ENCODE measurements at regions not wholly inside any gene's neighbourhood (a gene's known extent, or its start where the extent isn't known, plus 50 kb on each side); places are given as distances from the start of the nearest gene placed in this dataset.
"Not testable (repeated sequence)": the region's sequence is repeated elsewhere in the genome, so short reads cannot be mapped to it uniquely, and the experiment has no call there.

DNA sequence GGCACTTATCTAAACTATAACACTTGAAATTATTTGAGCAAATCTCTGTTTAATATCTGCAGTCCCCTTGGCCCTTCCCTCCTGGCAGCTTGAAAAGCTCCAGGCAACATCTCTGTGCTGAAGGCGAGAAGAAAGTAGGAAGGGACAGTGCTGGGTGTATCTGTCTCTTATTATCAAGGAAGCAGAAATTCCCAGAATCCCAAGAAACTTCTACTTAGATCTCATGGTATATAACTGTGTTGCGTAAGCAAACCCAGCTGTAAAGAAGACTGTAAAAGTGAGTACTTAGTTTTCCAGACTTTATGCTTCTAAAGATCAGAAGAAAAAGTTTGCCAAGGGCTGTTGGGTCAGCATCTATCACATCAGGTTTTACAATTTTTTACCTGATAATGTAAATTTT, 1869.8 kb downstream of the MAT2B start:
- DNase-seq (ENCODE audit: low spot score), result no peak
- intact Hi-C loops (cut with DNase I), result no loop called here

DNA sequence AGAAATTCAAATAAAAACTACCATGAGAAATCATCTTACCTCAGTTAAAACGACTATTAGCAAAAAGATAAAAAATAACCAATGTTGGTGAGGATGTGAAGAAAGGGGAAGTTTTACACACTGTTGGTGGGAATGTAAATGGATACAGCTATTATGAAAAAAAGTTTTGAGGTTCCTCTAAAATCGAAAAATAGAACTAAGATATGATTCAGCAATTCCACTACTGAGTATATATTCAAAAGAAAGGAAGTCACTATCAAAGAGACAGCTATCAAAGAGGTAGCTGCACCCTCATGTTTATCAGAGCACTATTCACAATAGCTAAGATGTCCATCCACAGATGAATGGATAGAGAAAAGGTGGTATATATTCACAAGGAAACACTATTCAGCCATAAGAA, 1888.4 kb downstream of the MAT2B start:
- intact Hi-C loops (cut with DNase I), result no loop called here
- DNase-seq (ENCODE audit: low spot score), result no peak

DNA sequence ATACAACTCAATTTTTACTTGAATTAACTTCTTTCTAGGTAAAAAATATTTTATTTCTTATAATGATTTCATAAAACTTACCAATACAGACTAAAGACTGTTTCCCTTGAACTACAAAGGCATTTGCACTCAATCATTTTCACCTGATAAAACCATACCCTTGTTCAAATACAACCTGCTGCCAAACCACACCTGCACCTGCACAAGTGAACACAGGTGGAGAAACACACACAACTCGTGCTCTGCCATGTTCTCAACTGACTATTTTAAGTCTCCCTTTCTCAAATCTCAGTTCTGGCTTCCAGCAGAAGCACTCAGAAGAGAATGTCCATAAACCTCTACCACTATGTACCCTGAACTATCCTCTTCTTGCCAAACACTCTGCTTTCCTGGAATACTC, 1892.1 kb downstream of the MAT2B start:
- DNase-seq (ENCODE audit: low spot score), result no peak
- intact Hi-C loops (cut with DNase I), result no loop called here

DNA sequence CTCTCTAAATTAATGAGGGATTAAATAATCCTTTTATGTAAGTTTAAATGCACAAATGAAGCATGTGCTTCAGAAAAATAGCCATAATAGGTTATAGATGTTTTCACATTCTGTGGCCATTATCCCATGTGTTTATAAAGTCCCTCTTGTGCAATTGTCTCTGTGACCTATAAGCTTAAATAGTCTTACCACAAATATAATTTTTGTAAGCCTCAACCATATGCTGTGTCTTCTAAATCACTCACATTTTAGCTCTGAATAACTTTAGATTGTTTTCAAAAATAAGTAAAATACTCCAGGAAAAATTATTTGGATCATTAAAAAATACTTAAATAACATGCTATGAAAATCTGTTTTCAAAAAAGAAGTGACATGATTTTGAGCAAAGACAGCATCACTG, 1894.7 kb downstream of the MAT2B start:
- intact Hi-C loops (cut with DNase I), result no loop called here

DNA sequence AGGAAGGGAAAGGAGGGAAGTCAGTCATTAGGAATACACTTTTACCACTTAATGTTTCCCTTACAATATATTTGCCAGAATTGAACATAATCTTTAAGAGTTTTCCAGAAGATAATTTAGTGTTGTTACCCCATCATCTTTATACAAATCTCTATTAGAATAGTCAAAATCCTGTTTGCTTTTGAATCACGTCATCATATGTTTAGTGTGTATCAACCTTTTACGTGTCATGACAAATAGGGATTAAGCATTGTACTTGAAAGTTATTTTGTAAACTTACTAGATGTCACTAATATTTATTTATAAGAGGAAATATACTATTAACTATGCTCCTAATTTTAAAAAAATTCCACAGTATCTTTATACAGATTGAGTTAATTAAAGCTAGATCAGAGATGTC, 1899.5 kb downstream of the MAT2B start:
- DNase-seq (ENCODE audit: low spot score), result no peak
- intact Hi-C loops (cut with DNase I), result no loop called here

More for the DNA sequence above, 1894.7 kb downstream of the MAT2B start:
- DNase-seq (ENCODE audit: low spot score), result no peak

DNA sequence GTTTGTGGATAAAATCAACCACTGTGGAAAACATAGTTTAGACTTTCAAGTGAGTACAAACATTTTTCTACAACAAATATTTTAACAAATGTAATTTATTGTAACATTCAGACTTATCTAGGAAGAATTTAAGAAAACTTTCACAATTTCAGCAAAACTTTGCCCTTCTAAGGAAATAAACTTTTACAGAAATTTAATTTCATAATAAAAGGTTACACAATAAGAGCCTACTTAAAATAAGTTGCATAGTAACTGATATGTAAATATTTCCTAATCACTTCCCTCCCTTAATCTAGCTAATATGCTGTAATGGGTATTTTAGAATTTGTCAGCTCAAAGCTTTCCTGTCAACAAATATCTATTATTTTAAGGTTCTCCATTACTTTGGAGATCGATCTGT, 1899.9 kb downstream of the MAT2B start:
- intact Hi-C loops (cut with DNase I), result no loop called here

DNA sequence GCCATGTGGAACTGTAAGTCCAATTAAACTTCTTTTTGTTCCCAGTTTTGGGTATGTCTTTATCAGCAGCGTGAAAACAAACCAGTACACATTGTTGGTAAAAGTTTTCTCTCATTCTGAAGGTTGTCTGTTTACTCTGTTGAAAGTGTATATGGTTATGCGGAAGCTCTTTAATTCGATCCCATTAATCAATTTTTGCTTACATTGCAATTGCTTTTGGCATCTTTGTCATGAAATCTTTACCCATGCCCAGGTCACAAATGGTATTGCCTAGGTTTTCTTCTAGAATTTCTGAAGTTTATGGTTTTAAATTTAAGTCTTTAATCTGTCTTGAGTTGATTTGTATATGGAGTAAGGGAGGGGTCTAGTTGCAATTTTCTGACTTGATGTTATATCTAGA, 1901.9 kb downstream of the MAT2B start:
- intact Hi-C loops (cut with DNase I), result no loop called here
- no peak for DNase-seq (ENCODE audit: low spot score)

More for the DNA sequence above, 1899.9 kb downstream of the MAT2B start:
- no peak for DNase-seq (ENCODE audit: low spot score)

DNA sequence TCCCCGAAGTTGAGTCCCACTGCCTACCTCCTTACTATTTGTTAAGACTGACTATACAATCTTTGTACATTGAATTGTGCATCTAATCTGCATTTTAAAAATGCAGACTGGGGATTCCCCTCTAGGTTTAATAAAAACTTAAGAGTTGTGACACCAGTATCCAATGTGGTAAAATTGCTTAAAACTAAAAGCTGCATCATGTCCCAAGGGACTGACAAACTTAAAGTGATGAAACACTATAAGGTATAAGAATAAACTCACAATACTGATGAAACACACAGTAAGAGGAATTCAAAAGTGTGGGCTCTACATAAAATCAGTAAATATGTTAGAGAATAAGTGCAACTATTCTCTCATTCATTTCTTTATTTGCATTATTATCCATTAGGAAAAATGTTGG, 1905.1 kb downstream of the MAT2B start:
- DNase-seq (ENCODE audit: low spot score), result no peak
- intact Hi-C loops (cut with DNase I), result no loop called here

DNA sequence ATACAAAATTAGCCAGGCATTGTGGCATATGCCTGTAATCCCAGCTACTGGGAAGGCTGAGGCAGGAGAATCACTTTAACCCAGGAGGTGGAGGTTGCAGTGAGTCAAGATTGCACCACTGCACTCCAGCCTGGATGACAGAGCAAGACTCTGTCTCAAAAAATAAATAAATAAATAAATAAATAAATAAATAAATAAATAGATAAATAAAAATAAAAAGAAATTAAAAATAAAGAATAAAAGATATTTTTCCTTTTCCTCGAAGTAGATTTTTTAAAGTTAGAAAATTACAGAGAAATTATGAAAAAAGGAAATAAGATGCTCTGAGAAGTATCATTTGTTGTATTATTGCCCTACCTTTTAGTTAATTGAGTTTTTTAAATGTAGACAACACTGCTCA, 1906.1 kb downstream of the MAT2B start:
- DNase-seq (ENCODE audit: low spot score); intact Hi-C loops (cut with DNase I): not testable (repeated sequence)

DNA sequence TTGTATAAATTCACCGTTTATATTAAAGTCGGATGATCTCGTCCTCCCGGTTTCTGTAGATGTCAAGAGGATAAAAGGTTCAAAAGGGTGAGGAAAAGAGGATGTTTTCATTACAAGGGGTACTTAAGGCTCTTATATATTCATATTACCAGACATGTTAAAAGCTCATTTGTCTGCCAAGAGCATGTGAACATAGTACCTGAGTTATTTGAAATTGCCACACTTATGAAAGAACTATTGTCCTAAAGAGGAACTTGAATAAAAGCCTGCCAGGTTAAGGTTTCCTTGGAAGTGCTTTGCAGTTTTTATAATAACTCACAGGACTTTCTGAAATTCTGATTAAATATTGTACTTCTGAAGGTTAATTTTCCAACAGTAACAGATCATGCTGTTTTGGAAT, 1915.1 kb downstream of the MAT2B start:
- intact Hi-C loops (cut with DNase I), result no loop called here
- DNase-seq (ENCODE audit: low spot score), result no peak

DNA sequence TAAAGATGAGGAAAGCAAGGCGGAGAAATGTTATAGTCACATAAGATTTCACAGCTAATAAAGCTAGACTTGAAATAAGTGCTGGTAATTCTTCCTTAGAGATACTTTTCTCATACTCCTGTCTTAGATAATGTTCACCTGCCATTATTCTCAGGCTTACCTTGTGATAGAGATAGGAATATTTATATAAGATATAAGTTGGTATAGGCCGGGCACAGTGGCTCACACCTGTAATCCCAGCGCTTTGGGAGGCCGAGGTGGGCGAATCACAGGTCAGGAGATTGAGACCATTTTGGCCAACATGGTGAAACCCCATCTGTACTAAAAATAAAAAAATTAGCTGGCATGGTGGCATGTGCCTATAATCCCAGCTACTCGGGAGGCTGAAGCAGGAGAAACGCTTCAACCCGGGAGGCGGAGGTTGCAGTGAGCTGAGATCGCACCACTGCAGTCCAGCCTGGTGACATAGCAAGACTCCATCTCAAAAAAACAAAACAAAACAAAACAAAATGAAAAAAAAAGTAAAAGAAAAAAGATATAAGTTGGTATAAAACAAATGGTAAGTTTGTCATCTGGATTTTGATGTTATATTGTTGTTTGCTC, 1918.4 kb downstream of the MAT2B start:
- intact Hi-C loops (cut with DNase I), result no loop called here
- no peak for DNase-seq (ENCODE audit: low spot score)

DNA sequence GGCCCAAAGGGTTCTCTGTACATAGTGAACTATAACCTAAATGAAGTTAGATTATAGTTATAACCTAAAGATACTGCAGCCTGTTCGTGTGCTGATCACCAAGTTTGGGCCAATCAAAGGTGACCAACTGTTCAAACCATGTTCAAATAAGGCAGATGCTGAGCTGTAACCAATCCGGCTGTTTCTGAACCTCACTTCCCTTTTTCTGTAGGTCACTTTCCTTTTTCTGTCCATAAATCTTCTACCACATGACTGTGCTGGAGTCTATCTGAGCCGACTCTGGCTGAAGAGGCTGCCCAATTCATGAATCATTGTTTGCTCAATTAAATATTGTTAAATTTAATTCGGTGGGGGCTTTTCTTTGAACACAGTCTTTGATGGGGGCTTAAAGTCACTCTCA, 1920.2 kb downstream of the MAT2B start:
- intact Hi-C loops (cut with DNase I), result no loop called here
- no peak for DNase-seq (ENCODE audit: low spot score)

DNA sequence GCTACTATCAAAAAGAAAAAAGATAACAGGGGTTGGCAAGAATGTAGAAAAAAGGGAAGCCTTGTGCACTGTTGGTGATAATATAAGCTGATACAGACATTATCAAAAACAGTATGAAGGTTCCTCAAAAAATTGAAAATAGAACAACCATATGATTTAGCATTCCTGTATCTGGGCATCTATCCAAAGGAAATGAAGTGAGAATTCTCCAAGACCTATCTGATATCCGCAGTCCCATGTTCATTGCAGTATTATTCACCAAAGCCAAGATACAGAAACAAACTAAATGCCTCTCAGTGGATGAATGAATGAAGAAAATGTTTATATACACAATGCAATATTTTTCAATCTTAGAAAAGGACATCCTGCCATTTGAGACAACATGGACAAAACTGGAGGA, 1943.3 kb downstream of the MAT2B start:
- intact Hi-C loops (cut with DNase I), result no loop called here
- no peak for DNase-seq (ENCODE audit: low spot score)

DNA sequence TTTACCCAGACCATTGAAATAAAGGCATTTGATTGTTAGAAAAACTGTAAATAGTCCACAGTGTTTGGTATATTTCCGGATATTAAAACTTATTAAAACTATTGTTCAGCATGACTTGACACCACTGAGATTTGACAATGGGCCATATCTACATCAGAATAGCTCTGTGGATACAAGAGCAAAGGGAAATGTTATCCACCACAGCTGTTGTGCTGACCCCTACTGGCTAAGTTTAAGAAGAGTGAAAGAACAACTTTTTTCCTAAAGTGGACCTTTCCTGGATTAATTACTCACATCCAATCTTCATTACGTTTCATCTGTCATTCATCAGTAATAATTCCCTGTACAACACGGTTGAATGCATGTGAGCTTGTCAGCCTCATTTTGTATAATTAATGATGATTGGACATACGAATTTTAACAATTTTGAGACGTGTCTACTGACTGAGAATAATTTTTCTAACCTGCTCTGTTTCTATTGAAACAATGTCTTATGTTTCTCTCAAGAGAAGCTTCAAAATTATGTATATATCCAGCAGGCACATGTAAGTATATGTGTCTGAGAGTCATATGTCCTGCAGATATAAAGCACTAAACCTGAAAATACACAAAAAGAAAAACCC, 1952.6 kb downstream of the MAT2B start:
- intact Hi-C loops (cut with DNase I), result no loop called here
- DNase-seq (ENCODE audit: low spot score), result no peak

DNA sequence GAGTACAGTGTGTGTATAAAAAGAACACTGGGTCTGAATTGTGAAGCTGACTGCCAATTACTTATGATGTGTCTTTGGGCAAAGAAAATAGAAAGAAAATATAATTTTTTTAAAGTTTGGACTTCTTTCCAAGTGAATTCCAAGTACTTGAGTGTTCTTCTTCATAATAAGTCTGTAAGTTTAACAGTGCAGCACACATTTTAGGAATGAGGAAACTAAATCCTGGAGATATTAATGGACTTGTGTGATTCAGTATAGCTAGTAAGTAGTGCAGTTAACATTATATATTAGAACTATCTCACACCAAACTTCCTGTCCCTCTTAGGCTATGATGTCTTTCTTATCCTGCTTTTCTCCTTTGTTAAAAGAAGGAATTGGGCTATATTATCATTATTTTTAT, 1953.8 kb downstream of the MAT2B start:
- intact Hi-C loops (cut with DNase I), result no loop called here
- DNase-seq (ENCODE audit: low spot score), result no peak

DNA sequence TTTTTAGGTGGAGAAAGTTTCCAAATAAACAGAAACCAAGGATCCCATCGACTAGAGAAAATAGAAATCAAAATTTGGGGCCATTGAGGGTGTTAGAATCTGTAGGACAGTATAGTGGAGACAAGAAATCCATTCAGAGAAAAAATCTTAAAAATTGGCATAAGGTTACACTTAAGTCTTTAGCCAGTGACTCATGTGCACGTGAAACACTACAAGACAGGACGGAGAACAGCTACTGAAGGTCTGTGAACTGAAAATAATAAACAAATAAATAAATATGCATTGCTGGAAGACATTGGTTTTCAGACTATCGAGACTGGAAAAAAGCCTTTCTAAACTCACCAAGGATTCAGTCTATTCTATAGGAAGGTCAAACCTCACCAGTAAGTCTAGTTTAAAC, 1955.5 kb downstream of the MAT2B start:
- intact Hi-C loops (cut with DNase I), result no loop called here

DNA sequence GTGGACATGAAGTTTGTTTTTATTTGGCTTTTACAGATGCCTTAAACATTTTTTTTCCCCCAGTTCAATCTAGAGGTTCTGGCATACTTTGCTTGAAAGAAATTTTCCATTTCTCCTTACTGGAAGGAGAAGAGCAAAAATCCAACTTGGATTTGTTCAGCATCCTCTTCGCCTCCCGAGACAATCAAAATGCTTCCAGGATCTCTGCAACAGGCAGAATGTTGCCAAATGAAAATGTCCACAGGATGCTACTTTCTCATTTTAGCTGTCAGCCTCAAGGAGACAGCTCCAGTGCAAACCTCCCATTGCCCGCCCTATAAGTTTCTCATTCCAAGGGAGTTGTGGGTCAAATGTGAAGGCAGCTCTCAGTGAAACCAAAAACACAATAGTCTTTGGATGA, 1972.1 kb downstream of the MAT2B start:
- intact Hi-C loops (cut with DNase I), result no loop called here
- DNase-seq (ENCODE audit: low spot score), result no peak

More for the DNA sequence above, 1955.5 kb downstream of the MAT2B start:
- DNase-seq (ENCODE audit: low spot score), result no peak

DNA sequence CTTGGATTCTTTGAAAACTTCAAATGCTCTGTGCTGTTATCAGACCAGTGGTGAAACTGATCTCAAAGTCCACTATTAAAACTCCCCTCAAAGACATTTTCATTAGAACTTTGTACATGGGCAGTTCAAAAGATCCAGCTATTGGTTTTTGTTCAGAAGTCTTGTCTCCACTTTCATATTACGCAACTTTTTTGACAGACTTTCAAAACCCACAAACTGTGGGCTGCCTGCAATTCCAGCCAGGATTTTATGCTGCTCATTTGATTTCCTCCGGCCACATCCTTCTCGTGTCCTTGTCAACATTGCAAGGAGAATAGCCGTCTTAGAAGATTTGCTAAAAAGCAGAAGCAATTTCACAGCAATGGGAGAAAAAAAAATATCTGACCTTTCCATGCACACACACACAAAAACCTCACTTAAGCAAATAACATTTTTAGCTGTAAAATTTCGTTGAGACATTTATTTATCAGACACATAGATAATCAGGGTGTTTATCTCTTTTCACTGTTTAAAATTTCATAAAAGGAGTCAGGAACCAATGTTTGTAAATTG, 1990.5 kb downstream of the MAT2B start:
- DNase-seq (ENCODE audit: low spot score), result no peak
- intact Hi-C loops (cut with DNase I), result no loop called here

DNA sequence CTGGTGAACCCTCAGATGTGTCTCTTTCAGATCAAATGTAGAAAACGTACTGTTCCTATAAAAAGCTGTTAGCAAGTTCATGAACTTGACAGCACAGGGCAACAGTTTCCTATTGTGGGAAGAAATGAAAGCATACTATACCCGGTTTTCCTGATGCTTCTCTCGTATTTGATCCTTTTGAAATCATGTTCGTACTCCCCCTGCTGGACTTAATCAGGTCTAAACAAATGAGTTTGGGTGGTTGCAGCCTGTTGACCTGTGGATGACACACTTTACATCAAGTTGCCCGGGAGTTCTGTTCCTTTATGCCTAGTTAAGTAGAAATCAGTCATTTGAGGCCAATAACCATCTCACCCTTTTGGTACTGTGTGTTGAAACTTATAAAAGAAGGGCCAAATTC, 1992.3 kb downstream of the MAT2B start:
- DNase-seq (ENCODE audit: low spot score), result no peak
- intact Hi-C loops (cut with DNase I), result no loop called here

DNA sequence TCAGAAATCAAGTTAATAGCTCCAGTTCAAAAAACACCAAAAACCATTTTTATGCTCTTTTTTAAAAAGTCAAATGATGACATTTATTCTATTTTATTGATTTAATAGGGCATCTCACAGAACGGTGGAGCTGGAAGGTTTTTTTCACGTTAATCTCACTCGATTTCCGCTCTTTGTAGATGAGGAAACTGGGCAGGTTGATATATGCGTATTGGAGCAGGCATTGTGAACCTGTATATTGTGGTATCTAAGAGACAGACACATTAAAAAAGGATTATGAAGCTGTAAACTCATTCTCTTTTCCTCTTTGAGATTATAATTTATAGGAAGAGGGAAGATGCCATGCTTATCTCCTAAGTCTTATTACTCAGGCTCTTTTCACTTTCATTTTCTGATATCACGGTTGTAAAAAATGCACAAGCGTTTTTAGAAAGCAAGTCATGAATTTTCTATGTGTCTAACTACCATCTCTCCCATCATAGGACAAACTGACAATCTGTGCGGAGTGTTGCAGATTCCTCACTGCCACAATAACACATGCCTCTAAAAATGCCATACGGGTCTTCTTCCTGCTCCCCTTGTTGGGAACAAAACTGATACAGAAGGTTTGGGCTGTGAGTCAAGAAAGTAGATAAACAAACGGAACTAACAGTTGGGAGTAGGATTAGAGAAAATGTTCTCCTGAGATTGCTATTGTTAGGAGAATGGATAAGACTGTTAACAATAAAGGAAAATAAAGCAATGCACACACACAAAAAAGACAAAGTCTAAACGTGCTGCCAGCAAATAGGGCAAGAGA, 1997.7 kb downstream of the MAT2B start:
- DNase-seq (ENCODE audit: low spot score), result no peak
- intact Hi-C loops (cut with DNase I), result no loop called here

DNA sequence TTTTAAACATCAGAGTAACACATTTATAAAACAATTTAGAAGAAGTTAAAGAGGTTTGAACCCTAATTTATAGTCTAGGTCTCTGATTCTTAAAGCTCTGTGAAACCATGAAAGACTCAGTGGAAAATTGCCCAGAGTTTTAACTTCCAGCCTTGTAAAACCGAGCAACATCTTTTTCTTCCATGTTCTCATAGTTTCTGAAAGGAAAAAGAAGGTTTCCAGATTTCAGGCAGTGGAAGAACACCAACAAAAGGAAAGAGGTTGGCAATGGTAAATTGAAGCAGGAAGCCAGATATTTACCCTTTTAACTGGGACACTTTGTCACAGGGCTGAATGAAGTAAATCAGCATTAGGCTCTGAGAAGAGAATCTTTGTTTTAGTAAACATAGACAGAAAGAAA, 1999.3 kb downstream of the MAT2B start:
- intact Hi-C loops (cut with DNase I), result no loop called here
- DNase-seq (ENCODE audit: low spot score), result no peak

All from cardiac septum (tissue), 1 donor.